ENCODE measurements at regions not wholly inside any gene's neighbourhood (a gene's known extent, or its start where the extent isn't known, plus 50 kb on each side); places are given as distances from the start of the nearest gene placed in this dataset.

- Mint-ChIP-seq H3K36me3 (ENCODE audit: insufficient read depth, unreplicated experiment) (no peaks in the 10 kb centered on the region), H3K4me1 (ENCODE audit: low read depth, unreplicated experiment) (no peaks in the 10 kb centered on the region), H3K4me3 (ENCODE audit: unreplicated experiment) (no peak overlapping the region), H3K27me3 (ENCODE audit: insufficient read depth, unreplicated experiment) (no peaks in the 10 kb centered on the region), H3K27ac (ENCODE audit: unreplicated experiment) (no peak overlapping the region), H3K9me3 (ENCODE audit: unreplicated experiment) (no peaks in the 10 kb centered on the region)
- ChIA-PET POLR2A (no interaction called here), CTCF (no interaction called here)
- no peak for TF ChIP-seq CTCF (IDR thresholded peaks at IDR 0.05; ENCODE audit: insufficient read depth in 1 of 2, low read depth in 1 of 2, low read length in 1 of 2, severe bottlenecking in 1 of 2, unreplicated experiment in 1 of 2)
- intact Hi-C loops (cut with micrococcal nuclease; ENCODE audit: unreplicated experiment) = no loop called here
- Histone ChIP-seq H3K27me3 (replicated peaks; ENCODE audit: control insufficient read depth, insufficient read depth, low read length) (no peaks in the 10 kb centered on the region), H3K9me3 (no peaks in the 10 kb centered on the region), H3K4me1 (no peaks in the 10 kb centered on the region), H3K36me3 (ENCODE audit: control insufficient read depth, insufficient read depth, low read length) (no peaks in the 10 kb centered on the region), H3K4me3 (ENCODE audit: low read depth, low read length) (no peak overlapping the region)
- no peak for DNase-seq
- no TSS peak for BruUV-seq (replicated peaks)
These were observed 1373.4 kb upstream of the C9orf72 start for GRCh38 chr9:28946648-28947047.

GRCh38 chr9:28951945-28952344, 1378.7 kb upstream of the C9orf72 start:
- no TSS peak for BruUV-seq (replicated peaks)
- Histone ChIP-seq H3K4me3 (ENCODE audit: low read depth, low read length) (no peak overlapping the region), H3K36me3 (ENCODE audit: control insufficient read depth, insufficient read depth, low read length) (no peaks in the 10 kb centered on the region), H3K9me3 (no peaks in the 10 kb centered on the region), H3K4me1 (no peaks in the 10 kb centered on the region), H3K27me3 (replicated peaks; ENCODE audit: control insufficient read depth, insufficient read depth, low read length) (no peaks in the 10 kb centered on the region)
- POLR2A ChIA-PET = no interaction called here
- H3K36me3 Mint-ChIP-seq (ENCODE audit: insufficient read depth, unreplicated experiment) = no peaks in the 10 kb centered on the region
- H3K4me3 Mint-ChIP-seq (ENCODE audit: unreplicated experiment) = no peak overlapping the region
- peaks cover 3% of the 10 kb centered on the region for H3K27me3 Mint-ChIP-seq (ENCODE audit: insufficient read depth, unreplicated experiment)
- H3K4me1 Mint-ChIP-seq (ENCODE audit: low read depth, unreplicated experiment) = no peaks in the 10 kb centered on the region
- DNase-seq = peak in 1 of 2 experiments; percentile 15
- intact Hi-C loops (cut with micrococcal nuclease; ENCODE audit: unreplicated experiment) = loop anchor here (10.0 kb wide), 1 partner anchor 743 kb away; no protein-coding TSS in a partner anchor
- H3K9me3 Mint-ChIP-seq (ENCODE audit: unreplicated experiment) = no peaks in the 10 kb centered on the region
- H3K27ac Mint-ChIP-seq (ENCODE audit: unreplicated experiment) = no peak overlapping the region
- CTCF ChIA-PET = no interaction called here
- peak in 1 of 2 experiments; percentile 20 for TF ChIP-seq CTCF (IDR thresholded peaks at IDR 0.05; ENCODE audit: insufficient read depth in 1 of 2, low read depth in 1 of 2, low read length in 1 of 2, severe bottlenecking in 1 of 2, unreplicated experiment in 1 of 2)

GRCh38 chr9:28956116-28956880, 1383.0 kb upstream of the C9orf72 start:
- Histone ChIP-seq H3K4me3 (ENCODE audit: low read depth, low read length) (no peak overlapping the region), H3K4me1 (no peaks in the 10 kb centered on the region), H3K27me3 (replicated peaks; ENCODE audit: control insufficient read depth, insufficient read depth, low read length) (no peaks in the 10 kb centered on the region), H3K36me3 (ENCODE audit: control insufficient read depth, insufficient read depth, low read length) (no peaks in the 10 kb centered on the region), H3K9me3 (no peaks in the 10 kb centered on the region)
- H3K4me3 Mint-ChIP-seq (ENCODE audit: unreplicated experiment) = no peak overlapping the region
- ChIA-PET CTCF (no interaction called here), POLR2A (no interaction called here)
- no peaks in the 10 kb centered on the region for H3K4me1 Mint-ChIP-seq (ENCODE audit: low read depth, unreplicated experiment)
- no peaks in the 10 kb centered on the region for H3K9me3 Mint-ChIP-seq (ENCODE audit: unreplicated experiment)
- no peak for TF ChIP-seq CTCF (IDR thresholded peaks at IDR 0.05; ENCODE audit: insufficient read depth in 1 of 2, low read depth in 1 of 2, low read length in 1 of 2, severe bottlenecking in 1 of 2, unreplicated experiment in 1 of 2)
- no peak overlapping the region for H3K27ac Mint-ChIP-seq (ENCODE audit: unreplicated experiment)
- DNase-seq = no peak
- H3K27me3 Mint-ChIP-seq (ENCODE audit: insufficient read depth, unreplicated experiment) = peaks cover 3% of the 10 kb centered on the region
- intact Hi-C loops (cut with micrococcal nuclease; ENCODE audit: unreplicated experiment) = loop anchor here (10.0 kb wide), 1 partner anchor 739 kb away; no protein-coding TSS in a partner anchor
- no TSS peak for BruUV-seq (replicated peaks)
- H3K36me3 Mint-ChIP-seq (ENCODE audit: insufficient read depth, unreplicated experiment) = no peaks in the 10 kb centered on the region
